OCI-M1 (cell line): ENCODE measurements at regions not wholly inside any gene's neighbourhood (a gene's known extent, or its start where the extent isn't known, plus 50 kb on each side); places are given as distances from the start of the nearest gene placed in this dataset.

Experiments
- DNase-seq: peaks from one replicate; lab custom pipeline; 2025; lab: John Stamatoyannopoulos, UW

DNA sequence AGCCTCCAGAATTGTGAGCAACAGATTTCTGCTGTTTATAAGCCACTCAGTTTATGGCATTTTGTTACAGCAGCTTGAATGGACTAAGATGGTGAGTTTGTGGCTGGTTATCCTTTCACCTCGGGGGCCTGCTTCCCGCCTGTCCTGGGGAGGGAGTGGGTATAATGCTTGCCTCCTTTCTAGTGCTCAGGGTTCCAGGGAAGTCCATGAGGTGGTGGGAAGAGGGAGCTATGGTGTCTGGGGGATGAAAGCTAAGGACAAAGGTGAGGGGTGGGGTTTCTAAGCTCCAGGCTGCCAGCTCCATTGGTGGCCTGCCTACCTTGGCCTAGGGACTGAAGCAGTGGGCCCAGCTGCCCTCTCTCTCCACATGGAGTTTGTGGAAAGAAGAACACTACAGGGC, 50.2 kb upstream of the SDK2 start:
- DNase-seq: no peak

GRCh38 chr17:73695035-73695738, 50.9 kb upstream of the SDK2 start:
- DNase-seq: no peak

- no peak for DNase-seq
Observed at GRCh38 chr17:73696251-73696650, 52.0 kb upstream of the SDK2 start.

GRCh38 chr17:73697872-73698271, 53.6 kb upstream of the SDK2 start:
- DNase-seq: no peak

GRCh38 chr17:73698966-73699365, 54.7 kb upstream of the SDK2 start:
- DNase-seq: no peak

DNA sequence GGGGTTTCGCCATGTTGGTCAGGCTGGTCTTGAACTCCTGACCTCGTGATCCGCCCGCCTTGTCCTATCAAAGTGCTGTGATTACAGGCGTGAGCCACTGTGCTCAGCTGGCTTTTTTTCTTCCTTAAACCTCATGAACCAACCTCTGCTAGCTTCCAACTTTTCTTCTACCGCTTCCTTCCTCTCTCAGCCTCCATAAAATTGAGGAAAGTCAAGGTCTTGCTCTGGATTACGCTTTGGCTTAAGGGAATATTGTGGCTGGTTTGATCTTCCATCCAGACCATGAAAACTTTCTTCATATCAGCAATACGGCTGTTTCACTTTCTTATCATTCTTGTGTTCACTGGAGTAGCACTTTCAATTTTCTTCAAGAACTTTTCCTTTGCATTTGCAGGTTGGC, 57.5 kb upstream of the SDK2 start:
- no peak for DNase-seq

- no peak for DNase-seq
Observed at GRCh38 chr17:73703192-73703591, 58.9 kb upstream of the SDK2 start.

GRCh38 chr17:73703917-73704316, 59.7 kb upstream of the SDK2 start:
- no peak for DNase-seq

- DNase-seq: no peak
Observed at GRCh38 chr17:73705594-73705993, 61.3 kb upstream of the SDK2 start.

- DNase-seq: no peak
Observed at GRCh38 chr17:73706428-73706827, 62.2 kb upstream of the SDK2 start.

GRCh38 chr17:73706858-73707257, 62.6 kb upstream of the SDK2 start:
- no peak for DNase-seq

DNA sequence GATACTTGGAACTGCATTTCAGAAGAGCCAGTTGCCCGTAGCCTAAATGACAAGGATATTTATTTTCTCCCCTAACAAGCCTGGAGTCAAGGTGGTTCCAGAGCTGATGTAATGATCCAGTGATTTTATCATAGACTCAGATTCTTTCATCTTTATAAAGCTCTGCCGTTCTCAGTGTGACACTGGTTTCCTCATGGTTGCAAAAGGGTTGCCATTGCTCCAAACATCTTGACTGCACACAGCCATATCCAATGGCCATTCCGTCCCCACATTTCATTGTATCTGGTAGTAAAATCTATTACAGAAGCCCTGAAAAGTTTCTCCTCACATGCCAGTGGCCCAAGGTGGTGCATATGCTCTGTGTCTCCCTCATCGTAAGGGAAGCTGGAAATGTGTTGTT, 63.1 kb upstream of the SDK2 start:
- DNase-seq: no peak

DNA sequence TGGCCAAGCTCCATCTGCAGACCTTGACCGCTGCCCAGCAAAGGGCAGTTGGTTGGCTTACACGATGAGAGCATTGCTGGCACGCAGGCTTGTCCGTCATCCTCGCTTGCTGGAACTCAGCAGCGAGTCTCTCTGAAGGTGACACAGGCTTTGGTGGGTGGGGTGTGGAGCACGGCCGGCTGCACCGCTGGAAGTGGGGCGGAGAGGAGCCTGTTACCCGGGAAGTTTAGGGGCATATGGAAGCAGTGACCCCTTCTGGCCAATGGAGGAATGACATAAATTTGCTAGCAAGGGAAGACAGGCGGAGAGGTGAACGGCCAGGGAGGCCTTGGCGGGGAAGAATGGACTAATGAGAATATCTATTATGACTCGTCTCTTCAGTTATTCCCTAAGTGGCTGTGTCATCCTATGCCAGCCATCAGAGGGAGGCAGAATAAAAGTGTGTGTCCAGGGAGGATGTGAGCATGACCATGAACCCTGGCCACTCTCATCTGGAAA, 65.9 kb upstream of the SDK2 start:
- peak; percentile 58 for DNase-seq

GRCh38 chr17:73711184-73711583, 66.9 kb upstream of the SDK2 start:
- no peak for DNase-seq

- no peak for DNase-seq
Observed at GRCh38 chr17:73711916-73712315, 67.7 kb upstream of the SDK2 start.

DNA sequence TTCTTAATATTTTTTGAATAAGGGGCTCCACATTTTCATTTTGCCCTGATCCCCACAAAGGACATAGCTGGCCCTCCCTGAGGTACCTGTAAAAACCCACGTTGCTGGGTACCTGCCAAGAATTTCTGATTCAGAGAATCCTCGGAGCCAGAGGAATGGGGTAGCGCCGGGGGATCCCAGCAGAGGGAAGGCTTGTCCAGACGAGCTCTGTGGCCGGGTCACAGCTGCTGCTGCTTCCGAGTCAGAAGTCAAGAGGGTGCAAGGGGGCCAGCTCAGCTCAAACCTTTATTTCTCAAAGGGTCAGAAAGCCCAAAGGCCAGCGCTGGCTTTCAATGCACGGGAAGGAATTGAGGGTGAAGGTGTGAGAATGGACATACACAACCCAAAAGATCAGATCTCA, 68.9 kb upstream of the SDK2 start:
- DNase-seq: no peak

DNA sequence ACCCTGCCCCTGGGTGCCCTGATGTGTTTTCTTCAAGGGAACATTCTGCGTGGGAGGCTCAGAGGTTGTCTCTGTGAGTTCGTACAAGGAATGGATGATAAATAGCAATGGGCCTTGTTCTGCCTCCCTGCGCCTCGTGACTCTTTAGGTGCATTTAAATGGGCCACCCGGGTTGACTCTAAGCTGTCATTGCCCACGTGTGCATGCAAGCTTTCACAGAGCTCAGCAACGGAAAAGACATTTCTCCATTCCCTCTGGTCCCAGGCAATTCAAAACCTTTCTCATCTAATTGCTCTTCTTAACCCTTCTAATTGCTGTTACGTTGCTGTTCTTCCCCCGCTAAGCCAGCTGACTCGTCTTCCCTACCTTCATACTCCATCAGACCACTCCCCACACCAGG, 71.5 kb upstream of the SDK2 start:
- DNase-seq: no peak

DNA sequence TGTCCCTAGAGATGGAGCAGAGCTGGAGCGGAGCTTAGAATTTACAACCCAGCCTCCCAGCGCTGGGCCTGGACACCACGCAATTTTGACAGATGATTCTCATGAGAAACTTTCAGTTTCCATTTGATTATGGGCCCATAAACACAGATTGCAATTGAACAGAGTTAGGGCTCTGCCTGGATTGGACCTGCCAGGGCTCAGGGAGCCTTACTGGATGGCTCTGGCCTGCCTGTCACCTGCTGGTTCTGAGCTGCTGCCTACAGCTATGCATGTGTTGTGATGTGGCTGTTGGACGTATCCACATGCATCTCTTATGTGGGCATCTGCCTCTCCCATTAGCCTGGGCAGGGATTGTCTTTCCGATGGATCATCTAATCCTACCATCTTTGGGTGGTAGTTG, 73.4 kb upstream of the SDK2 start:
- no peak for DNase-seq

DNA sequence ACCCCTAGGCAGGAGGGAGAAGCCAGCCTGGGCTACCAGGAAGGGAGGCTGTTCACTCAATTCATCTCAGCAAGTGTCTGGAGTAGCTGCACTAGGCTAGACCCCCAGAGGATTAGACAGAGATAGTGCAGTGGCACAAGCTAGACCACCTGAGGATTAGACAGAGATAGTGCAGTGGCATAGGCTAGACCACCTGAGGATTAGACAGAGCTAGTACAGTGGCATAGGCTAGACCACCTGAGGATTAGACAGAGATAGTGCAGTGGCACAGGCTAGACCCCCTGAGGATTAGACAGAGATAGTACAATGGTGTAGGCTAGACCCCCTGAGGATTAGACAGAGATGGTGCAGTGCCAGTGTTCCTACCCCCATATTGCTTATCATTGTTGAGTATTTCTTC, 74.1 kb upstream of the SDK2 start:
- DNase-seq: no peak

DNA sequence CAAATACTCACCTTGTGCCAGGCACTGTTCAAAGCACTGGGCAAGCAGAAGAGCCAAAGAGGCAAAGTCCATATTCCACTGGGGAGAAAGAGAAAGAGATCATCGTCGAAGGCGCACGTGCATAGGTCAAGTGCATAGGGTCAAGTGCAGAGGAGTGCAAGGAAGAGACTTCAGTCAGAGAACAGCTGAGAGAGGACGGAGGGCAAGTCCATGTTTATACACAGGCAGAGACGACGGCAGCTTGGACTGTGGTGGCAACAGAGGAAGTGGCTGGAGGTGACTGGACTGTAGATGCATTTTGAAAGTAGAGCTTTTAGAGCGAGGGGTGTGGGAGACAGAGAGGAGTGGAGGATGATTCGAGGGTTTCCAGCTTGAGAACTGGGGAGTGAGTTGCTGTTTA, 74.7 kb upstream of the SDK2 start:
- DNase-seq: no peak

- no peak for DNase-seq
Observed at GRCh38 chr17:73719588-73720071, 75.4 kb upstream of the SDK2 start.

GRCh38 chr17:73720187-73720834, 76.1 kb upstream of the SDK2 start:
- DNase-seq: no peak

- DNase-seq: no peak
Observed at GRCh38 chr17:73722165-73722564, 77.9 kb upstream of the SDK2 start.

DNA sequence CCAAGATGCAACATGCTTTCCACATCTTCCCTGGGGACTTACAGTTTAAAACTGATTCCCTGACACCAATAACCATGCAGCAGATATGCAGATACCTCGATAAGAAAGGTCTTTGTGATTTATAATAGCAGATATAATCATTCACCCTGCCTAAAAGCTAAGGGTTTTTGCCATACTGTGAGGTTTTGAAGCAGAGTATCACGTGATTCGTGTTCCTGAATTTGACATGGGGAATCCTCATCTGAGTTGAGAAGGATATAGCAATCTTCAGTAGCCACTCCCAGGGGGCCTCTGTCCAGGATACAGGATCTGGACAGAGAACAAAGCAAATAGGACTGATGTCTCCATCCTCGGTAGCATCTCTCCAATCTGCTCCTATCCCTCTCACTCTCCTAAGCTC, 79.1 kb upstream of the SDK2 start:
- DNase-seq: no peak
